Activated CD8-positive, alpha-beta memory T cell treated with anti-CD3 and anti-CD28 coated beads for 24 hours (primary cell): ENCODE measurements at regions not wholly inside any gene's neighbourhood (a gene's known extent, or its start where the extent isn't known, plus 50 kb on each side); places are given as distances from the start of the nearest gene placed in this dataset.
"Not testable (repeated sequence)": the region's sequence is repeated elsewhere in the genome, so short reads cannot be mapped to it uniquely, and the experiment has no call there.

Source experiments
- DNase-seq: peaks from one replicate; pipeline ENCODE4 v3.0.0-alpha.2; 2020

DNA sequence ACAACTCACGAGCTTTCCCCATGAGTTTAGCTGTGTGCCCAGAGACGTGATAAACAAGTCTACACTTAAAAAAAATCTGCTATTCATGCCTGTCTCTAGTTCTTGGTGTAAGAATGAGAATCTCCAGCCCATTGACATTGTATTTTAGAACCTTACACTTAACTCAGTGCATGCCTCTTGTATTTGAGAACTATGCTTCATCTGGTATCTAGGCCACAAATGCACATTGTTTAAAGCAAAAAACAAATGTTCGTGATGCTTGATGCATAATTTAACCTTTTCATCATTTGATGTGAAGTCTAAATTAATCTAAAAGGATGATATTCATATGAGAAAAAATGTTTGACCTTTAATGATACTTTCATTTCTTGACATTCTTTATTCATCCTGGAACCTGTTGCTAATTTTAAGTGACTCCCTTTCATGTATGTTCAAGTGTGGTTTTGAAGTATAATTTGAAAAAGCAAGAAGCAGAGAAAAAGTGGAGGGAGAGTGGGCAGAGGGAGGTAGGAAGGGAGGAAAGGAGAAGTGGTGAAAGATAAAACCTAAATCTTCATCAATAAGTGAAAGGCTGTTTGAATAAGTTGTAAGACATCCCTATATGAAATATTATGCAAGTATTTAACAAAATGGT, 116.9 kb downstream of the PFDN4 start:
- DNase-seq: no peak

DNA sequence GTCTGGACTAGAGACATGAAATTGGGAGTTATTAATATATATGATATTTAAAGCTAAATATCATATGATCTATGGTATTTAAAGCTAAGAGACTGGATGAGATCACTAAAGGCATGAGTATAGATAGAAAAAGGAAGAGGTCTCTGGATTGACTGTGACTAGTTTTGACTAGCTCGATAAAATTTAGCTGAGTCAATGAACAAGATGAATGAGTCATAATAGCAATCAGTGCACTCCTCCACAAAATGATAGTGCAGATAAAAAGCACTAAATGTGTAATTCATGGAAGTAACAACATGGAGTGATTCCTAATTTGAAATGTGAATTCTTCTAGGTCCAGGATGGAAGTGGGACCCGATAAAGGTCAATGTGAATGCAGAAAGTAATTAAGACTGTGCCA, 127.4 kb downstream of the PFDN4 start:
- DNase-seq: no peak

DNA sequence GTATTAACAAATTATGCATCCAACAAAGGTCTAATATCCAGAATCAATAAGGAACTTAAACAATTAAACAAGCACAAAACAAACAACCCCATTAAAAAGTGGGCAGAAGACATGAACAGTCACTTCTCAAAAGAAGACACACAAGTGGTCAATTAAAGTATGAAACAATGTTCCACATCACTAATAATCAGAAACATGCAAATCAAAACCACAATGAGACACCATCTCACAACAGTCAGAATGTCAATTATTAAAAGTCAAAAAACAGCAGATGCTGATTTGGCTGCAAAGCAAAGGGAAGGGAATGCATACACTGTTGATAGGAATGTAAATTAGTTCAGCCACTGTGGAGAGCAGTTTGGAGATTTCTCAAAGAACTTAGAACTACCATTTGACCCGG, 129.3 kb downstream of the PFDN4 start:
- DNase-seq: no peak

DNA sequence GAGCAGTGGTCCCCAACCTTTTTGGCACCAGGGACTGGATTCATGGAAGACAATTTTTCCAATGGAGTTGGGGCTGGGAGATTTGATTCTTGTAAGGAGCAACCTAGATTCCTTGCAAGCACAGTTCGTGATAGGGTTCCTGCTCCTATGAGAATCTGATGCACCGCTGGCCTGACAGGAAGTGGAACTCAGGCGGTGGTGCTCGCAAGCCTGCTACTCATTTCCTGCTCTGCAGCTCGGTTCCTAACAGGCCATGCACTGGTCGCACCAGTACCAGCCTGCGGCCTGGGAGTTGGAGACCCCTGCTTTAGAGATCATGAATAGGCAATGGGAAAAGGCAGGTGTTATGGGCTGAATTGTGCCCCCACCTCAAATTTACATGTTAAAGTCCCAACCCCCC, 131.2 kb downstream of the PFDN4 start:
- no peak for DNase-seq

DNA sequence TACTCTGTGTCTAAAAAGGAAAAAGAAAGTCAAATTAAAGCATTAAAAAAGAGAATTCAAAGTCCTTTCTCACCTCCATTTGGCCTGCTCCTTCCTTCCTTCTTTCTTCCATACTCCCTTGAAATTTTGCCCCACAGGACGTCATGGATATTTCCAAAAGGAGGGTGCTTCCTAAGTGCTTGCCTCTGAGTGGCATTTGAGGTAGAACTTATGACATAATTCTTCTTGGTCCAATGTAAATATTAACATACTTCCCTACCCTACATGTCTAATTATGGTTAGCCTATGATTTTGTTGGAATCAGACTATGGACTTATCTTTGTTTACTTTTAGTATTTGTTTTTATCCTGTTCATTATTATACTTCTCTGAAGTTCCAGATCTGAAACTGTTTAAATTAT, 132.3 kb downstream of the PFDN4 start:
- DNase-seq: no peak

DNA sequence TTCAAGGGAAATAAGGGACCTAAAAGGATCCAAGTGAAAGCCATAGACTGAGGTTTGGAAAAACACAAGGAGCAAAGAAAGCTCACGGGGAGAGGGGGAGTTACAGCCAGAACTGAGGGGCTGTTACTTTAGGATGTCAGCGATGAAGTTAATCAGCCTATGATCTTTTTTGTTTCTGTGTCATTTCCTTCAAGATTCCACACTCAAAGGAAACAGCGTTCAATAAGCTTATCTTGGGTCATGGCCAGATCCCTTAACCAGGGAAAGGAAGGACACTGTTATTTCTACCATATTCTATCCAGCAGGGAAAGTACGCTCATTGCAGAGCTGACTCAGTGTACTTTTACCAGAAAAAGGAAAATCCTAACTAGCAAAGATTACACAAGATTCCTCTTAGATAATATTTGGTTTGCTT, 132.8 kb downstream of the PFDN4 start:
- DNase-seq: no peak

DNA sequence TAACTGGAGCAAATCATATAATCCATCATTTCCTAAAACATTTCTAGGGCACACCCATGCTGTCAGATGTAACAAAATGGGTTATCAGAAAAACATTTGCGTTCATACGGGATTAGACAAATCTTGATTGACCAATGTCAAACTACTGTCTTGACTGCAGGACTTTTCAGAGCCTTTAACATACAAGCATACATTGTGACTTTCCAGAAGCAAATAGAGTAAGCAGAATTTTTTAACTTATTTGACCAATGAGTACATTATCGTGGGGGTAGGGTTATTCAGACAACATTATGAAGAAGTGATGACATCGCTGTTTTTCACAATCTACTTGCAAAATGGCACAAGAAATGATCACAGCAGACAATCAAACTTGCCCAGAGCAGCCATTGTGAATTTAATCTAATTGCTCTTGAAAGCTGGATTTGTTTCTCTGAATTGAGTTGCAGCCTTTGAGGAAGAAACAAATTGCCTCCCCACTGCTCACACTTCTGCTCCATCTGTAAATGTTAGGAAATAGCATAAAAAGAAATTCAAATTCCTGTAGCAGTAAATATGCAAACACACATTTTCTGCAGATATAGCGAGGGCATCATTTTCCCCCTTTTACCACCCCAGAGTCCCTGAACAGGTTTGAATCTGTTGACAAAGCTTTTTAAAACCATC, 133.0 kb upstream of the DOK5 start:
- DNase-seq: no peak

DNA sequence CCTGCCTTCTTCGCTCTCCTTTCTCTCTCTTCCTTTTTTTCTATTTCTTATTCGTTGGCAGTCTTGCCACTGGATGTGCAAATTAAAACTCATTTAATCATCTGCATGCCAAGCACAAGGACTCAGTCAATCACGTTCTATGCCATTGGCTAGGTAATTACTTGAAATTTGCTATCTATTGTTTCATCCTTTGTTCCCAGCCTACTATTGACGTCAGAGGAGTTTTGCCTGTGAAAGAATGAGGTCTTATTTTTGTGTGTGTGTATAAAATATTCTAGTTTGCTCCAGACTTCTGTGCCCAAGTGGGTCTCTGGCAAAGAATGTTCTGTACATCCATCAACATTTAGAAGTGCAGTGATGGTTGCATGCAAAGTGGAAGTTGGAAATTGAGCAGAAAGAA, 132.3 kb upstream of the DOK5 start:
- no peak for DNase-seq

DNA sequence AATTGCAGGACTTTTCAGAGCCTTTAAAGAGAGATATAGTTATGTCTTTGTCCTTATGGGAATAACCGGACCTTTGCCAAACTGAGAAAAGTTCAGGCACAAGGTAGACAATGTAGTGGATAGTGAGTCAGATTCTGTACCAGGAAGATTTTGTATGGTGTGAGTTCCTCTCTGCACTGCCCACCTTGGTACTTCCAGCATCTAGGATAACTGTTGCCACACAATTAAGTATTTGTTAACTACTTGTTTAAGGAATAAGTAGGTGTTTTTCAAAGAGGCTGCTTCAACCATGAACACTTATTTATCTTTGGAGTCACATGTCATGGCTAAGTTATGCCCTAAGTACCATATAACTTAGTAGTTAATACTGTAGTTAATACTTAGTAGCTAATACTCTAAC, 131.8 kb upstream of the DOK5 start:
- DNase-seq: no peak

DNA sequence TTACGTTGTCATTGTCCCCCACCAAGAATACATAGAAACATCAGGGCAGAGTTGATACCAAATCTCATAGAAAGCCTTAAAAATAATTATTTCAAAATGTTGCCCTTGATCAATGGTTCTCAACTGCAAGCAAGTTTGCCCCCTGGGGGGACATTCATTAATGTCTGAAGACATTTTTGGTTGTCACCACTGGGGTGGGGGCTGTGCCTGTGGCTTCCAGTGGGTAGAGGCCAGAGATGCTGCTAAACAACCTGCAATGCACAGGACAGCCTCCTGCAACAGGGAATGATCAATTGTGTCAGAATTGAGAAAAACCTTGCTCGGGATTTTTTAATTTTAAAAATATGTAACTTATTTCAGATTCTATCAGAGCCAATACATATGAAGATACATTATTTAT, 130.6 kb upstream of the DOK5 start:
- DNase-seq: no peak

DNA sequence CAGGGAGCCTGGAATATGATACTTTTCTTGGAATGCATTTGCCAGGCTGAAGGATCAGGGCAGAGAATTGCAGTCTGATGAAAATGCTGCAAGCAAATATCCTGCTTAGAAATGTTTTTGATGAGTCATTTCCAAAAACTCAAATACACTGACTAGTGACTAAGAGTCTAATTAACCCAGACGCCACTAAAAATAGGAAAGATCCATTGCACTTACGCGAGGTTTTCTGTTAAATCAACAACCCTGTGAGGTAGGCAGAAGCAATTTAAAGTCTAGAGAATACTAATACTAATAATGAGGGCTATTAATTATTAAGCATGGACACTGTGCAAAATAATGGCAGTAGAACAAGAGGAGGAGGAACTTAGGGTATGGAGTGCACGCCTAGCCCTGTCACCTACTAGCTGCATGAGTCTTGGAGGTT, 130.1 kb upstream of the DOK5 start:
- no peak for DNase-seq

DNA sequence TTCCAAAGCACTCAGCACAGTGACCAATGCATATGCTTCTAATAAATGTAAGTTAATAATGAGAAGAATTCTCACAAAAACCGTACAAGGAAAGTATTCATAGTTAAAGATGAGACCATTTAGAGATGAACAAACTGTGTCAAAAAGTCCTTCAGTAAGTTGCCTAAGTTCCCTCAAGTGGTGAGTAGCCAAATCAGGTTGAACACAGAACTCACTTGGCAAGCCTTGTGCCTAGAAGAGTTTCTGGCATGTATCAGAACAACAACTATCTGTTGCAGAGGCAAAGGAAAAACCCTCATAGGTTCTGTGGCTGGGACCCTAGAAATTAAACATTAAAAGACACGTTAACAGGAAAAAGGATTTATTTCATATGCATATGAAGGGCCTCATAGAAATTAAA, 129.6 kb upstream of the DOK5 start:
- no peak for DNase-seq

DNA sequence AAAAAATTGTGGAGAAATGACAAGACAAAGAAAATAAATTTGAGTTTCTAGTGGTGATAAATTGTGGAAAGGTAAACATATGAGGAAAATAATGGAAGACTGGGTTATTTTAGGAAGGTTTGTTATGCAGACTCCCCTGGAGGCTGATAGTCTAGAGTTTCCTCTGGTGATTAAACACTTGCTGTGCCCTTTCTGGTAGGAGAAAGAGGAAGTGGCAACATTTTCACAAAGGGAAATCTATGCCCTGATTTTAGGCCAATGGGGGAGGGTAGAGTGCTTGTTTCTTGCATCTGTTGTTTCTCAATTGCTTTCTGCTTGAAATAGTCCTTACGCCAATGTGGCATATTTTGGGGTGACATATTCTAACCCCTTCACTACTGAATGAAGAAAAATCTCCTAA, 129.1 kb upstream of the DOK5 start:
- no peak for DNase-seq

DNA sequence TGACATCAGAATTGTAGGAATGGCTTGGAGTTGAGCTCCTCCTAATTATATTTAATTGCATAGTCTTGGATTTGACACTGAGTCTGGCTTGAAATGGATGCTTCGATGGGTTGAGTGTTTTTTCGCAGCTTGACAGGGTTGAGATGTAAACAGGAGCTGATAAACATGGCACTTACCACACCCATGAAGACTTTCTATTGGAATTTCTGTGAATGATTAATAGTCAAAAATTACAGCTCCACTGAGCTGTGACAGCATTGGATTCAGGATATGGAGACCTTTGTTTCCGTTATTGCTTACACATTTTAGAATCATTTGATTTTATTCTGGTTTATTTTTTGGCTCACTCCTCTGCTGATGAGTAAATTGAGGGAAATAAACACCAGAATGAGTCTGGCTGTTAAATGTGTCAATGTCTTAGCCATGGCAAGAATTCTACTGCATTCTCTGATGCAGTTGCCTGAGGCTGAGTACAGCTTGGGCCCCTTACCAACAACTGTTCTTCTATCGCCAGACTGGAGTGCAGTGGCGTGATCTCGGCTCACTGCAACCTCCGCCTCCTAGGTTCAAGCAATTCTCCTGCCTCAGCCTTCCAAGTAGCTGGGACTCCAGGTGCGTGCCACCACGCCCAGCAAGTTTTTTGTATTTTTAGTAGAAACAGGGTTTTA, 128.1 kb upstream of the DOK5 start:
- DNase-seq: no peak

DNA sequence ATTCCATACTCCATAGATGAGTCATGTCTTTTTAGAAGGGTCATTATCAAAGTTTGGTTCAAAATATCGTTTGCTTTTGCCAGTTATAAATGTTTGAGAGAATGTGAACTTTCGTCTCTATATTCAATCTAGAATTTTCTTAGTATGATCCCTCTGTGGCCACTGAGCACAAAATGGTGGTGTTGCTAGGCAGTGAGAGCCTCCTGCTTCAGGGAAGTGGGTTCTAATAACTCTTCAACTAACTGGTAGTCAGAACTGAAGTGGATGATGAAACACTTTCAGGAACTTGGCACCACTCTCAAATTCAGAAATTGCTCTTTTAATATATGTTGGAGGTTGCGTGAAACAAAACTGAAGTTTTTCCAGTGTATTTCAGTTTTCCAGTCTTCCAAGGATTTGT, 125.0 kb upstream of the DOK5 start:
- no peak for DNase-seq

DNA sequence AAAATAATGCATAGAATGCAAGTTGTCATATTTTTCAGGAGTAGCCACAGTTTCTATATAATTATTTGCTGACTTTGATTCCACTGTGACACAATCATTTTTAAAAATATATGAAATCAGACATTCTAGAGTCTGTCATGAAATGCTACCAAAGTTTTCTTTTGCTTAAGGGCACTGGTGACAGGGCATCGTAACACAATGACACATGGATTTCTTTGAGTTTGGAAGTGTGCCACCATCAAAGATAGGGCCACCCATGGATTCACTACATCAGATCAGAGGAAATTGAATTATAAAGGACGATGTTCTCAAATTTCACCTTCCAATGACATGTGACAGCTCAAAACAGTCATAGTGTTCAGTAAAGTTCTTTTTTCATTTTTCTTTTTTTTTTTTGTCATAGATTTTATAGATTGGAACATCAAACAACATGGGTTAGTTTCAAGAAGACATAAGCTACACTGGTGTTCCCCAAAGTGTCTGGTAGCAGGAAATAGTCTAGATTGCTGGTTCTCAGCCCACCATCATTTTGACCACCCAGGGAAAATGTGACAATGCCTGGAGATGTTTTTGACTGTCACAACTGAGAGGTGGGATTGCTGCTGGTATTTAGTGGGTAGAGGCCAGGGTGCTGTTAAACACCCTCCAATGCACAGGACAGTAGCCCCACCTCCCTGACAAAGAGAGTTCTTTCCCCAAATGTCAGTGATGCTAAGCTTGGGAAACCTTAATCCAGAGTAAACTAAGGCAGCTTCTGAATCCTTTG, 123.8 kb upstream of the DOK5 start:
- no peak for DNase-seq

DNA sequence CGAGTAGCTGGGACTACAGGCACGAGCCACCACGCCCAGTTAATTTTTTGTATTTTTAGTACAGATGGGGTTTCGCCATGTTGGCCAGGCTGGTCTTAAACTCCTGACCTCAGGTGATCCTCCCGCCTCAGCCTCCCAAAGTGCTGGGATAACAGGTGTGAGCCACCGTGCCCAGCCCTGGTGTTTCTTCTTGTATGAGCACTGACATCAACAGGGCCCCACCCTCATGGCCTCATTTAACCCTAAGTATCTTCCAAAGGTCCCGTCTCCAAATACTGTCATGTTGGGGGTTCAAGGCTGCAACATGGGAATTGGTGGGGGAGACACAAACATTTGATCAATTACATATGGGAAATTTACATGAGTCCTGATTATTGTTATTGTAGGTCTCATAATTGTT, 122.9 kb upstream of the DOK5 start:
- DNase-seq: not testable (repeated sequence)

DNA sequence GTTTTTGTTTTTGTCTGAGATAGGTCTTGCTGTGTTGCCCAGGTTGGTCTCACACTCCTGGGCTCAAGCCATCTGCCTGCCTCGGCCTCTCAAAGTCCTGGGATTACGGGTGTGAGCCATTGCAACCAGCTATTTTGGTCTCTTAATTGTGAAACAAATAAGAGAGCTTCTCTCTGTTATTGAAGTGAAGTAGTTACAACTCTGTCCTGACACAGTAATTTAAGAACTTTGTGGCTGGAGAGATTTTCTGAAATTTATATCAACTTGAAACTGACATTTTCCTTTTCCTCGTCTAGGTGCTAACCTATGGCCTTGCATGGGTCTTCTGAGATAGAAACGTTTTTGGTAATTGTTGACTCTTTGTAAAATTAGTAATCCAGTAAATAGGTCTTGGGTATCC, 122.1 kb upstream of the DOK5 start:
- no peak for DNase-seq

DNA sequence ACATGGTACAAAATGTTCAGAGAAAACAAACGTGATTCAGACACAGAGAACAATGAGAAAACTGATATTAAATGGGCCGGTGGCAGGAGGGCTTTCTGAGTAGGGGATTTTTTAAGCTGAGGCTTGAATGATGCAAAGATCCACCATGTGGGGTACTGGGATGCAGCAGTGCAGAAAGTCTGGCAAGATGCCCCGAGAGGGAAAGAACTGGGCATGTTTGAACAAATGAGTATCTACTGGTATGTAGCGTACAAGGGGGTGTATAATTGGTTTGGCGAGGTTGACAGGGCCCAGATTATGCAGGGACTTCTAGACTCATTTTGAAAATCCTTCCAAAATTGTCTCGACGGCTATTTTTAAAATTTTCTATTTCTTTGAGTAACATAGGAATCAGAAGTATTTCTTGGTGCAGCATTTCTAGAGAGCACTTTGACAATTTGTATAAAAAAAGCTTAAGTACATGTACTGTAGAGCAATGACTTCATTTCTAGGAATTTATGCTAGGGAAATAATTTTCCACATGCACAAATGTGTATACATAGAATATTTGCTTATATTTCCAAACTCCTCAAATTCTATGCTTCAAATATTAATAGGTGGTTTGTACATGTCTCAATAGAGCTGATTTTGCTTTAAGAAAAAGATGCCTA, 119.6 kb upstream of the DOK5 start:
- no peak for DNase-seq

DNA sequence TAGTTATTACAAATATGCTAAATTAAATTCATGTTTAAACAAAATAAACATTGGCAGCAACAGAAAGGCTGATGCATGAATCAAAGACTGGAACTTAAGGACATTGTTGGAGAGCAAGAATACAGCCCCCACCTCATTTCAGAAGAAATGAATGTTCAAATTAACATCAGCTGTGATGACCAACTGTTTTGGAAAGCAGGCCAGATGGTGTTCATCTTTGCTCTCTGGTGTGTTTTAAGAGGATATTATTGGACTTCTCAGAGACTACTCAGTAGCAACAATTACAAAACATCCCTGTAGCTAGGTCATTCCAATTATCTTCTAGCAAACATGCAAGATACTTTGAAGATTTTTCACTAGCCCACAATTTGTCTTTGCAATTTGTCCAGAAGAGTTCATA, 118.6 kb upstream of the DOK5 start:
- DNase-seq: no peak

DNA sequence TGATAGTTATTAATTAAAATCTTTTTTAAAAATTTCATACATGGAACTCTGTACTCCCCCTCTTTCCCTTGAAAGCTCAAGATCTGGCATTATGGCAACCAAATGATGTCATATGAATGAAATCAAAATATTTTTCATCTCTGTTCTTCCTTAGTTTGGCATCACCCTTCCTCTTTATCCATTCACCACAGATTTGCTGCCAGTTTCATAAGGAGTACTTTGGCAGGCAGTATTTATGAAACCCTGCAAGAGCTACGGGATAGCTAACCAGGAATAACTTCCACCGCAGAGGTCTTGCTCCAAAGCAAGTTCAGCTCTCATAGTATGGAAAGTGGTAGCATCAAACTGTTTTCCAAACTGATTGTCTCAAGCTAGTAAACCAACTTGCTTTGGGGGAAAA, 113.9 kb upstream of the DOK5 start:
- no peak for DNase-seq

DNA sequence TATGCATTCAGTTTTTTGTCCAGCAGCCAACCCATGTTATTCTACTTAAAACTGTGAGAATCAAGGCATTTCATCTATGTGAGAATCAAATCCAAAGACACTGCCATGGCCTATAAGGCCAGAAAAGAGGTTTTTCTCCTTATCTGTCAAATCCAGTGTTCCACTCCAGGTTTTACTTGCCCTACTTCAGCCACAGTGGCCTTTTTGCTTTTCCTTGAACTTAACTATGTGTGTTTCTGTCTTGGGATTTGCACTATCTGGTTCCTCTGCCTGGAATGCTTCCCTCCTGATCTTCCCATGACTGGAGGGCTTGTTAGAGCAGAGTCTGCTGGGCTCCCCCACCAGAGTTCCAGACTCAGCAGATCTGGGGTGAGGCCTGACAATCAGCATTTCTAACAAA, 113.1 kb upstream of the DOK5 start:
- no peak for DNase-seq

DNA sequence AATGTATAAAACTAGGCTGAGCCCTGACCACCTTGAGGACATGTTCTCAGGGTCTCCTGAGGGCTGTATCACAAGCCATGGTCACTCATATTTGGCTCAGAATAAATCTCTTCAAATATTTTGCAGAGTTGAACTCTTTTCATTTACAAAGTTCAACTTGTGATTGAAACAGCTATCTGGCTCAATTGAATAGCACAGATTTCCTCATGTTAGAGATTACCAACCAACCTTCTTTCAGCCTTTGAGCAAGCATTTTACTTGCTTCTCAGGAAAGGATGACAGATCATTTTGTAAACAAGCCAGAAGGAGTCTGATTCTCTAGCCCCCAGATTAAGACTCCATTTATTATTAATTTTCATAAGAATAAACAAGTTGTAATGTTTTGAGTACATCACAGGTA, 111.0 kb upstream of the DOK5 start:
- no peak for DNase-seq
